NCI-H128 (cell line): ENCODE measurements at regions not wholly inside any gene's neighbourhood (a gene's known extent, or its start where the extent isn't known, plus 50 kb on each side); places are given as distances from the start of the nearest gene placed in this dataset.

Experiments used
- DNase-seq: peaks from one replicate; lab custom pipeline; 2025; ENCODE audit not compliant: unreplicated experiment; lab: John Stamatoyannopoulos, UW

DNA sequence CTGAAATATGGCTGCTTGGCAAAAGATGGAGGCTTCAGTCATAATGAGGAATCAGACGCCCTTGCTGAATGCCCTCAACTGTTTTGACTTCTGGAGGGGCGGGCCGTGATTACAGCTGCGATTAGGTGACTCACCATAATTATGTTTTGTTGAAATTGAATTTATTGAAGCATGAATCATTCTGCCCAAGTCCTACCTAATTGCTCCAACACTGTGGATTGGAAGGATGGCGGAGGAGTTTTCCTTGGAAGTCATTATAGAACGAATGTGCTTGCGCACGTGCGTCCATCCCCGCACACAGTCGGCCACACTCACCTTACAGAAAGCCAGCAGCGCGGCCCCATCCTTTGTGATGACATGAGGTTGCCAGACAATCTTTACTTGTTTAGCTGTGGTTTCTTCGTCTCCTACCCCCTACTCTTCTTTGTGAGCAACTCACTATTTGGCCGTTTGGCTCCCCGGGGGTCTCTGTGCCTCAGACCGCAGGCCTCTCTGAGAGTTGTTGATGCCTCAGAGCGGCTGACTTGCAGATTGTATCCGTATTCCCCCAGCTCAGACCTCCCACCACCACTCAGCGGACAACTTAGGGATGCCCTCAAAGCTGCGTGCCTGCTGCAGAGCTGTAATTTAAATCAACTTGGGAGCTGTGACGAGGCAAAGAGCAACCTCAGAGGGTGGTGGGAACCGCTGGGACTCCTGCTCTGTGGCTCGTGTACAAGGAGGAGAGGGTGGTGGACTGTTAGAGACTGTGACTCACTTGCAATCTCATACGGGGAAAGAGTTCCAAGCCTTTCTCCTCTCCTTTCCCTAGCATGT is 513.4 kb downstream of the TNS1 start:
- DNase-seq, result no peak

DNA sequence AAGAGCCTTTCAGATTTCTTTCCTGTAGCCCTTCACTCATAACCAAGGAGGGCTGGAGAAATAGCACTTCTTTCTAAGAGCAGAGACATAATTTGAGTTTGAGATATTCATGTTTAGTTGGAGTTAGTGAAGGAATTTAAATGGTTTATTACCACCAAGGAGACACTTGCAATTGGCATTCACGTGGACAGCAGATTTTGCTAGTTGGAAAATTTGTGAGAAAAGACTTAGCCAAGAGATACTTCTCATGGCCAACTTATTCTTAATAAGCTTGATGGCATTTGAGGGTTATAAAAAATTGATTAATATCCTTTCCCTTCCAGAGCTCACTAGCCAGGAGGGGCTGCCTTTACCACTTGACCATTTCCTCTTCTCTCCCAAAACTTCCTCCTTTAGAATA is 518.7 kb downstream of the TNS1 start:
- no peak for DNase-seq

DNA sequence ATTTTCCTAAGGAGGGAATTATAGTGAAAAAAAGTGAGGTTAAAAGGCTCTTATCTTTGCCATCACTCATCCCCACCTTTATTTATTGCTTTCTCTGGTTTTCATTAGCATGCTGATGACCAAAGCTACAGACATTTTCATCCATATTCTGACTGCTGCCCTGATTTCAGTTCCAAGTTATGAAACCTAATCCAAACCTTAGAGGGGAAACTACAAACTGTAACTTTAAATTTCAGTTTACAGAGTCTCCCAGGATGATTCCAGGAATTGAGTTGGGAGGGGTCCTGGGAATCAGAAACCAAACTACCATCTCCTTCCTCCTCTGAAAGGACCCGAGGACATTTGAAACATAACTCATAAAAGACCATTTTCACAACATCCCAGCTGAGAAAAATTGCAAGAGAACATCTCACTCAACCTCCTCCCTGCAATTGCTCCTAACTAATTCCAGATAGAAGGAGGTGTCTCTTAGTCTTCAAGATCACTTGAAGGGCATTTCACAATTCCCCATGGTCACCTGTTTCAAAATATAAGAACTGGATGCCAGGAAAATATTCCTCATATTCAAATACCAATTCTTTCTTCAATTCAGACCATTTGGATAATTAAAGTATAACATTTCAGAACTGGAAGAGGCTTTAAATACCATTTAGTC is 520.6 kb downstream of the TNS1 start:
- no peak for DNase-seq

DNA sequence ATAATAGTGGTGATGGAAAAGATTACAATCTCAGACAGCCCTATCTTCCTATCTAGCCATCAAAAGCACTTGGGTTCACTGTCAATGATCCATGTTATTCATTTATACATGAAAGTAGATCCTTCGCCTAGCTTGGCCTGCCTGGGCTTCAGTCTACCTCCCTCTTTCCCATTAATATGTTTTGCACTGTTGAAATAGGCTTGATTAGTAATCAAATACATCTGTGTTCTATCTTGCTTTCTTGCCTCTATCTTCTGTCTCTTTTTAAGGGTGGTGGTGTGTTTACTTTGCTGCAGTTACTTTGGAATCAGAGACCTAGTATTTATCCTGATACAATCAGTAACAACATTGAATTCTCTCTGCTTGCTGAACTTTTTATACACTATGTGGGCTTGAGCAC is 521.2 kb downstream of the TNS1 start:
- DNase-seq, result no peak

DNA sequence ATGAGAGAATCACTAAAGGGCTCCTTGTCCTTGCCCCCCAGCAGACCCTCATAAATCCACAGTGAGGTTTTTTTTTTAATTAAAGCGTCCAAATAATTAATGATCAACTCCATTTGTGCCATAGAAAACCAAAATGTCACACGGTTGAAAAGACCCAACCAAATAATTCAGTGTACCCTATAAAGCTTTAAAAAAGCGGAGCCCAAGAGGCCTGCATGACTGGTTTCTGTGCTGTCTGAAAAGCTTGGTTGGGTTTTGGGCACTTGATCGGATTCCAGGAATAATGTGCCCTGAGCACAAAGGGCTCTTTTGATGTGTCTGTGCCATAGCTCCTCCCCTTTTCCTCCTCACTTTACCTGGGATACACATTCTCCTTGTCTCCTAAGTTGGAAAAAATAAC is 523.2 kb downstream of the TNS1 start:
- DNase-seq, result no peak

DNA sequence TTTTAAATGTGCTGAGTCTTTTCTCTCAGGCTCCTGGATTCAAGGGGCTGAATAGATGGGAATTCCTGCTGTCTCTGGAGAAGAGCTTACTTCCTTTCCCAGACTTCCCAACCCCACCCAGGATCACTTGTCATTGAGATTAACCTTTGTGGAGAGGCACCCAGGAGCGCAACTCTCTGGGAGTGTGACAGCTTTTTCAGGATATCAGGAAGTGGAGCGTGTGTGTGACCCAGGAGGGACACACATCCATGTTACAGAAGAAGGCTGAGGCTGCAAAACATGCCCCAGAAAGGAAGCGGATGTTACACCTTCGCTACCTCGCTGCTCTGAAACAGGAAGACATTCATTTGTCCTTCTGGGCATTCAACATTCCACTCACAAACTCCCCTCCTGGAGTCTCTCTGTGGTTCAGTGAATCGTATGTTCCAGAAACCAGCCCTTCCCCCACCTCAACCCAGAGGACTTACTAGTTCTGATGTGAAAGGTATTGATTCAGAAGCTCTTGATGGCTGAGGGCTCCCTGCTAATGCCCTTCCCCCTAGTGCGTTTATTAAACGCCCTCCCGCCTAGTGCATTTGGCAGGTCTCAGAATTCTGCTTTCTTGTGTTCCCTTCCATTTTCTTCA is 523.9 kb downstream of the TNS1 start:
- no peak for DNase-seq

DNA sequence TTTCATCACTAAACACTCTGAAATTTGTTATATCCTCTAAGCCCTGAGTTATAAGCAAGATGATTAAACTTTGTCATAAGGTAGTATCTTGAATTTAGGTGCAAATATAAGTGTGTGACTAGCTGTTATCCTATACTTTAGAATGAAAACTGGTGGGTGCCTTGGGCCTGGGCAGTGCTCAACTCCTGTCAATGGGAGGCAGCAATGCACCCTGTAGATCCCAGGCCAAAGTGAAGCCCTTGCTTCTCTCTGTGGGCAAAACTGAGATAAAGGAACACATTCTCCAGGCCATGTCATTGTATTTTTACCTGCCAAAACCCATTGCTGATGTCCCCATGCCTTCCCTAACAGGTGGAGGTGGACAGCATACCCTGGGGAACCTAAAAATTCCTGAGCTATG is 525.2 kb downstream of the TNS1 start:
- DNase-seq, result no peak

DNA sequence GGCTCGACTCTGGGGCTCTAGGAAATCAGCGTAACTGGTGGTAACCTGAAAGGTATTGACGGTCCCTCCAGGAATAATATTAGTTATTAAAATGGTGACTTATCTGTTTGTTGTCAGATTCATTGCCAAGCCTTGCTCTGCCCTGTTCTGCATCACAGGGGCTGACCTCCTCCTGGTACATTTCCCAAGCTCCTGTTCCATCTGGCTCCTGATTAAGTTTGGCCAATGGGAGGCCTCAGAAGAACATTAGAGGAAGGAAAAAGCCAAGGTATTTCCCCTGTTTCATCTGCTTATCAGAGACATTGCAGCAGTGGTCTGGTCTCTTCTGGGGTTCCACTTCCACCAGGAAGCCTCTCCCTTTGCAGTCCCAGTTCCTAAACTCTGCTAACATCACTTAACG is 527.0 kb downstream of the TNS1 start:
- no peak for DNase-seq

DNA sequence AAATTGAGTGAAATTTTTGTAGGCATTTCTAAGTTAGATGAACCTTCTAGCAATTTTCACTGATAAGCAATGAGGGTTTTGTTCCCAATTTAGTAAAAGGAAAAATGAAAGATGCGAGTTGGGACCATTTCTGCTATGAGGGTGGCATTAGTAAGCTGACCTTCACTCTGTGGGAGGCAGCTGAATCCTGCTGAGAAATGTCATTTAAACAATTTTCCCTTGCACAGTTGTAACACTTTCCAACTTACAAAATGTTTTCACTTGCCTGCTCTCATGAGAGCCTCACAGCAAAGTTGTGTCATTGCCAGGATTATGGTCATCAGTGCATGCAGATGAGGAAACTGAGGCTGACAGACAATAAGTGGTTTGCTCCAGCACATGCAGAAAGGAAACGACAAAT is 527.7 kb downstream of the TNS1 start:
- DNase-seq, result no peak

DNA sequence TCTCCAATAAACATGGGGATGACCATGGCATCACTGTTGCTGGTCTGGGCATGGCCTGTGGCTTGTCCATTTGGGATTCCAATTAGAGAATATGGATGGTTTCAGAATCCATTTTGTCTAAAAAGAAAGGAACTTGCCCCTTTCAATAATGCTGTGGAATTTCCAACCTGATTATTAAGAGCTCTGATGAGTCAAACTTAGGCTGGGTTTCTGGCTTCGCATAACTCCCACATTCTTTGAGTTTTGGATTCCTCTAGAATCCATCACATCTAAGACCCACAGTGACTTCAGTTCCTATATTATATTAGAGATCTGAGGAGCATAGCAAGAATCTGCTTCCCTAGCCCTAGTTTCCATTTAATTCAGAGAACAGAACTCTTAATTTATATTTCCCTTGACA is 531.5 kb downstream of the TNS1 start:
- no peak for DNase-seq

DNA sequence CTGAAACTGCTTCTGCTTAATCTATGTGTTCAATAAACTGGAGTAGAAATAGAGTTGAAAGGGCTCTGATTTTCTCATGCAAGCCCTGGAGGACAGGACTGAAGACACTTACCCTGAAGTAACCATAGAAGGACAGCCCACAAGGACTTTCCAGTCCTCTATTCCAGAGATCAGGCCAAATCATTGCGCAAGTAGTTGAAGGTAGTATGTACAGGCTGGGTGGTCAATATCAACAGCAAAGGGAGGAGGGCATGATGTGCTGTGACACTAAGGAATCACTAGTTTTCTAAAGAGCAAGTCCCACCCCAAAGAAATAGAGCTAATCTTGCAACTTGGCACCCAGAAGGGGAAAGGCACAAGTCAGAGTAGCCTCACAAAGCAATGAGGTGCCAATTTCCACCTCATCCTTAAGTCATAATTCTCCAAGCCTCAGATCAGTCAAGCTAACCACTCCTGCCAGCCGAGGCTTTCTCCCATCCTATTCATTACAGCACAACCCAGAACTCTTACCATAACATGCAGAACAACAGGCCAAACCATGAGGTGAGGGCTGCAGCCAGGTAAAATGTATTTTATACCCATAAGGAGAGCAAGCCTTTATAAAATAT is 533.5 kb downstream of the TNS1 start:
- DNase-seq, result no peak

DNA sequence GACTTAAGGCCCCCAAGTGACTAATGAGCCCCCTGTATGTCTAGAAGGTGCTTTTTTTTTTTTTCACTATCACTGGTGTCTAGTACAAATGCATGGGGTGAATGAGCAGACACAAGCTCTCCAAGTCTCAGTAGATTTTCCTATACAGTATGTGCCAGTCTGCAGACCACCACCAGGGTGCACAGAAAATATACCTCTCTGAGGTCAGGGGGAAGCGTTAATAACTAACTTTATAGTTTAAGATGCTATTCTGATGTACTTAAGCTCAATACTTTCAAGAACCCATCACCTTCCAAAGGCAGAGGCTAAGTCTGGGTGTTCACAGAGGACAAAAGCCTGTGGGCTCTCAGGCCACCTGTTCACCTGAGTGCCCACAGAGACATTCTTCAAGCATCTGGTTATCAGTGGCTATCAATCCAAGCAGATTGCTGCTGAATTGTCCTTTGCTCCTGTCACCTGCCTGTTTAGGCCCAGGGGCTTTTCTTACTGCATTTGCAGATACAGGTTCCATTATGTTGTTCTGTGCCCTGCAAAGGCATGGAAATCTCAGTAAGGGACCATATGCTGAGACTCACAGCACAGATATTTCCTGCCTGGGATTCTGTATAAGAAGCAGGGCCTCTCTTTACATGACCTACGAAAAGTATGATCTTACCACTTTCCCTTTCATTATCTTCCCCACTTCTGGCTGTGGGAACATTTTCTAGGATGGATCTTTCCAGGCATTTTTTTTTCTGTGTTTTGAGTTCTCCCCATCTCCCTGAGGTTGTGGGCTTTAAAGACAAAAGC is 534.6 kb downstream of the TNS1 start:
- DNase-seq, result no peak

DNA sequence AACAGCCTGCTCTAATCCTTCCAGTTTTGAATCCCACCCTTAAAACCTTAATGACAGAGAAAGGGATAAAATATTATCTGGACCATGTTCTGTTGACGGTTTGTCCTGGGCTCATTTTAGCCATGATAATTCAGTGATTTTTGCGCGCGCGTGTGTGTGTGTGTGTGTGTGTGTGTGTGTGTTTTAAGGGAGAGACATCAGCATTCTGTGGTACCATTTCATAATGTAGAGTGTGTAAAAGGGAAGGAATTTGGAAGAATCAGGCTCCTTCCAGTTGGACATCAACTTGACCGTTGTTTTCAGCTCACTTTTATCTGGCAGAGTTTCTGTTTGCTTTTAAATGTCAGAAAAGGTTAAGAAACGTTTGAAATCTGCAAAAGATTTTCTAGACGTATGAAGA is 535.5 kb downstream of the TNS1 start:
- no peak for DNase-seq

DNA sequence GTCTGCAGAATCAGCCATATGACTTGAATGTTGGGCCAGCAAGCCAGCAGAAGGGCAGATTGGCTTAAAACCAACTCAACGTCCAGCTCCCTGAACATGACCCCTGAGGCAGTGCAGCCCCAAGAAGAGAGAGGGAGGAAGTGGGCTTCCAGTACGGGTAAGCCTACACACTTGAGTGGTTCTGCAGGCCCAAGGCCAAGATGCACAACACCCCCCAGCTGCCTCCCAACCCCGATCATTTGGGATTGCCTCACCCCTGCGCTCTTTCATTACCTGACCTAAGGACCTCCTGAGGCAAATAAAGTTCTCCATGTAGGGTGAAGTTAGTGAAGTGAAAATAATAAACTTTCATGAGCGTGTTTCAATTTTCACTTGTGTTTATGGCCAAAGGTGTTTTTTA is 536.0 kb downstream of the TNS1 start:
- DNase-seq, result no peak

DNA sequence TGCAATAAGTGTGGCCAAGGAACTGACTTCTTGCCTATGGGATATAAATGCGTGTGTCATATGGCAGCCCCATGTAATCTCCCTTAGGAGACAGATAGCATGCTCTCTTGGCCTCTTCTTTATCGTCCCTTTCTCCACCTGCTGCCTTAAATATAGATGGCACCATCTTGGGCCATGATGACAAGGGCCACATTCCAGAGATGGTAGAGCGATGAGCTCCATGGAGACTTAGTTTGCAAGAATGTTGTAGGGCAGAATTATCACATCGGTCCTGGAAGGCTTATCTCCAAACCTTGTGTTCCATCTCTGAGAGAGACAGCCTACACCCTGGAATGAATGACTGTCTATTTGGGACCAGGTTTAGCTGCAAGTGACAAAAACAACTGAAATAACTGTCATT is 536.7 kb downstream of the TNS1 start:
- DNase-seq, result no peak

DNA sequence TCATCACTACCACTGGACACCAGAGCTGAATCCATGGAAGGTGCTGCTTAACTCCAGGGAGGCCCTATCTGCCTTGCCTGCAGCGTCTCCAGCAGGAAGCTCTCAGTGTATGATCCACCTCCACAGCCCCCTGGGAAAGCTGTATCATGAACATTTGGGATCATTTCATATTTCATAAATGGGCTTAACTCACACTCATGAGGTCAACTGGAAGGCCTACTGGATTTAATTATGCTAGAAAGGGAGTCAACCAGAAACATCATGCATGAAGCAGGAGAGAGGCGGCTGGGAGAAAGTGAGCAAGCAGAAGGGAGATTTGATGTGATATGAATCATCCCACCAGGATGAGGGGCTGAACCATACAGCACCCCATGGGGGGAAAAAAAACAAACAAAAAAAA is 537.7 kb downstream of the TNS1 start:
- no peak for DNase-seq

DNA sequence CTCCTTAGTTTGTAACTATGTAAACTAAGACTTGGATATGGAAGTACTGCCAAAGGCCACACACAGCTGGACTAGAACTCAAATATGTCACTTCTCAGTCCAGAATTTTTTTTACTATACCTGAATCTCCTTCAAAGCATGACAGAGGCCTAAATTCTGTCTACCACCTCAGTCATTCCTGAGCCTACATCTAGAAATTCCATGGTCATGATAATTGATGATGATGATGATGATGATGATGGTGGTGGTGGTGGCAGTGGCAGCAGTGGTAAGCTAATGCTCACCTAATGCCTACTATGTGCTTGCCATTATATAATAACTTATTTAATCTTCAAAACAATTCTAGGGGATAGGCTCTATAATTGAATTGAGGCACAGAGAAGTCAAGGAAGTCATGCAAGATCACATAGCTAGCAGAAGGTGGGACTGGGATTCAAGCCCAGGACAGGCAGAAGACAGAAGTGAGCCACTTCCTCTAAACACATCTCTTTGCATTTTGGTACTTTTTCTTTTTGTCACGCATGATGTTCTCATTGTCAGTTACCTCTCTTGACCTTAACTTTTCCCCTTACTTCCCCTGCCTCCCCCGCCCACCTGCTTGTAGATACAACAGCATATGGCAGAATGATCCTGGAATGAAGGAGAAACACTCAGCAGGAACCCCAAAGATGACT is 539.3 kb downstream of the TNS1 start:
- no peak for DNase-seq

DNA sequence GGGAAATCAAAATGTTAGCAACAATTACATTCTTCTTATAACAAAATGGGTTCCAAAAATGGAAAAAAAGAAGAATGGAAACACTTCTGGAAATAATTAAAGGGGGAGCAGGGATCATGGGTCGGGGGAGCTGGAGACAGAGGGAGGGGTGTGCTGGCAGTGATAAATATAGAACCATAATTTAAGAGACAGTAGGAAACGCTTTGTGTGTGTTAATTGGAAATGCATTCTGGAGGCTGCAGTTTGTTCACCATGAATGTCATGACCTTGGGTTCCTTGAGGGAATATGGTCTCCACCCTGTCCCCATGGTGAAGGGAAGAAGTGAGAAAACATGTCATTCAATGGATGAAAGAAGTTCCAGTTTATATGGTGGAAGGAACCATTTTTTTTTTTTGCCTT is 540.7 kb downstream of the TNS1 start:
- DNase-seq, result no peak

DNA sequence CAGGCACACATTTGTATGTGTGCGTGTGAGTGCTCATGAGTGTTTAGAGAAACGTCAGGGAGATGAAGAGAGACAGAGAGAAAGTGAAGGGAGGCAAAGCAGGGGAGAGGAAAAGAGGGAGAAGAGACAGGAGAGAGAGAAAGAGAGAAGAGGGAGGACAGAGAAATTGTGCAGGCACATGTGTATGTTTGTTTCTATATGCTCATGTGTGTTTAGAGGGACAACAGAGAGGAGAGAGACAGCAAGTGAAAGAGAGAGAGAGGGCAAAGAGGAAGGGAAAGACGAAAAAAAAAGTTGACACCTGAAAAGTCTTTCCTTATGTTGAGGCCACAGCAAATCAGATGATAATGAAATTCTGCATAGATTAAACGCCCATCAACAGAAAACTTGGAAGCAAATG is 541.1 kb downstream of the TNS1 start:
- DNase-seq, result no peak

DNA sequence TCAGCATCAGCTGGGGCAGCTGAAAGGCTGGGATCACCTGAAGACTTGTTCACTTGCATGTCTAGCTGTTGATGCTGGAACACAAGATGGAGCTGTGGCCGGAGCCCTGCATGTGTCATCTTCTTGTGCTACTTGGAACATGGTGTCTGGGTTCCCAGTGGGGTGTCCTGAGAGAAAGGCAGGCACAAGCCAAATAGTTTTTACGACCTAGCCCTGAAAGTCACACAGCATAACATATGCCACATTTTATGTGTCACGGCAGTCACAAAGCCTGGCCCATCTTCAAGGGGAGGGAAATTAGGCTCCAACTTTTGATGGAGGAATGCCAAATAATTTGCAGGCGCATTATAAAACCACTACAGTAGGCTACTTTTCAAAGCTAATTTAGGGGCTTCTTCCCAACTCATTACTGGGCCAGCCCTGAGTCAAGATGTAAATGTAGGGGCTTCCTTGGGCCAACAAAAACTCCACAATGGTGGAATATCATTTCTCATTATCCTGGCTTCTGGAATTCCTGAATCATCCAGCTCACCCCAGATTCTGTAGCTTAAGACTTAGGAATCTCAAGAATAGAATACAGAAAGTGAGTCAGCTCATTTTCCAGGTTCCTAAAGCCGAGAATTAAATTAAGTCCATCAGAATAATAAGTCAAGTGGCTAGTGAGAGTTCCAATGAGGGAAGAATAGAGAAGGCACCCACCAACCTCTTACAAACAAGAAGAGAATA is 543.0 kb downstream of the TNS1 start:
- no peak for DNase-seq
